ENCODE measurements at regions not wholly inside any gene's neighbourhood (a gene's known extent, or its start where the extent isn't known, plus 50 kb on each side); places are given as distances from the start of the nearest gene placed in this dataset.

GRCh38 chr6:53721766-53722165 is 56.2 kb upstream of the KLHL31 start (continued):
- TF ChIP-seq SRF (CRISPR knock-in tag; IDR thresholded peaks at IDR 0.05), result no peak
- TF ChIP-seq IFI16 (CRISPR knock-in tag; IDR thresholded peaks at IDR 0.05), result no peak
- no peak for TF ChIP-seq FOS (IDR thresholded peaks at IDR 0.05; ENCODE audit: extremely low read depth, insufficient read length)

GRCh38 chr6:53718597-53719460 is 53.3 kb upstream of the KLHL31 start:
- DNase-seq (ENCODE audit: extremely low read depth in 1 of 4, low spot score in 3 of 4) (peak; percentile 45 to 65 (median 50)), FAIRE-seq (peak; percentile 78), ATAC-seq (peak; percentile 83)
- in situ Hi-C loops (cut with MboI) (no loop called here), intact Hi-C loops (cut with micrococcal nuclease) (loop anchor here (2.0 kb wide), 1 partner anchor 238 kb away; no protein-coding TSS in a partner anchor)
- no peaks in the 10 kb centered on the region for H3K79me2 ChIP-seq (ENCODE audit: control insufficient read depth, insufficient read depth, low read length)
- H3K9ac ChIP-seq (ENCODE audit: insufficient read depth in 1 of 2, low read depth in 2 of 2, low read length in 2 of 2), result no peak overlapping the region
- ChIA-PET POLR2A (interaction anchor here (1.4 kb wide), 1 partner anchor 9 kb away, joined by 4 read pairs; no protein-coding TSS in a partner anchor), CTCF (ENCODE audit: low intra/inter-chr PET ratio) (no interaction called here)
- no peak overlapping the region for H2AFZ ChIP-seq (ENCODE audit: low read depth, low read length)
- H3K4me2 ChIP-seq (ENCODE audit: insufficient read depth, low read length), result no peak overlapping the region
- H3K4me1 ChIP-seq (replicated peaks in 1 of 2; ENCODE audit: control insufficient read depth in 2 of 2, insufficient read depth in 2 of 2, low read length in 2 of 2), result no peaks in the 10 kb centered on the region
- no peak overlapping the region for H3K4me3 ChIP-seq
- no peaks in the 10 kb centered on the region for H3K9me3 ChIP-seq (replicated peaks; ENCODE audit: control insufficient read depth, insufficient read depth, low read depth, low read length)
- no peaks in the 10 kb centered on the region for H3K9me1 ChIP-seq (ENCODE audit: control insufficient read depth, insufficient read depth, low read length)
- no peak overlapping the region for H3K27ac ChIP-seq (ENCODE audit: extremely low read depth, low read depth, low read length)
- H4K20me1 ChIP-seq (replicated peaks; ENCODE audit: control insufficient read depth, insufficient read depth, low read length), result no peaks in the 10 kb centered on the region
- no peaks in the 10 kb centered on the region for H3K36me3 ChIP-seq (ENCODE audit: control insufficient read depth, insufficient read depth, low read length)
- no TSS peak for BruUV-seq (replicated peaks)
- WGBS (ENCODE audit: insufficient coverage, low coverage, missing lambda C conversion rate), result 5% methylated on average over 9 of the region's 9 CpGs
- no peaks in the 10 kb centered on the region for H3K27me3 ChIP-seq (ENCODE audit: control insufficient read depth in 2 of 2, insufficient read depth in 2 of 2, low read length in 2 of 2)
- no peak for TF ChIP-seq BCOR (IDR thresholded peaks at IDR 0.05)
- TF ChIP-seq, protein P1, sequence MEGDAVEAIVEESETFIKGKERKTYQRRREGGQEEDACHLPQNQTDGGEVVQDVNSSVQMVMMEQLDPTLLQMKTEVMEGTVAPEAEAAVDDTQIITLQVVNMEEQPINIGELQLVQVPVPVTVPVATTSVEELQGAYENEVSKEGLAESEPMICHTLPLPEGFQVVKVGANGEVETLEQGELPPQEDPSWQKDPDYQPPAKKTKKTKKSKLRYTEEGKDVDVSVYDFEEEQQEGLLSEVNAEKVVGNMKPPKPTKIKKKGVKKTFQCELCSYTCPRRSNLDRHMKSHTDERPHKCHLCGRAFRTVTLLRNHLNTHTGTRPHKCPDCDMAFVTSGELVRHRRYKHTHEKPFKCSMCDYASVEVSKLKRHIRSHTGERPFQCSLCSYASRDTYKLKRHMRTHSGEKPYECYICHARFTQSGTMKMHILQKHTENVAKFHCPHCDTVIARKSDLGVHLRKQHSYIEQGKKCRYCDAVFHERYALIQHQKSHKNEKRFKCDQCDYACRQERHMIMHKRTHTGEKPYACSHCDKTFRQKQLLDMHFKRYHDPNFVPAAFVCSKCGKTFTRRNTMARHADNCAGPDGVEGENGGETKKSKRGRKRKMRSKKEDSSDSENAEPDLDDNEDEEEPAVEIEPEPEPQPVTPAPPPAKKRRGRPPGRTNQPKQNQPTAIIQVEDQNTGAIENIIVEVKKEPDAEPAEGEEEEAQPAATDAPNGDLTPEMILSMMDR (IDR thresholded peaks at IDR 0.05 in 2 of 3, conservative IDR thresholded peaks at IDR 0.05 in 1 of 3; ENCODE audit: insufficient read depth in 2 of 3, low read depth in 1 of 3, low read length in 3 of 3), result peak; percentile 62 to 74 (median 71)
- TF ChIP-seq PBX2 (CRISPR knock-in tag; IDR thresholded peaks at IDR 0.05; ENCODE audit: low read depth), result no peak
- no peak for TF ChIP-seq PBX2 (tag; conservative IDR thresholded peaks at IDR 0.05; ENCODE audit: low read depth)
- TF ChIP-seq, protein P2, sequence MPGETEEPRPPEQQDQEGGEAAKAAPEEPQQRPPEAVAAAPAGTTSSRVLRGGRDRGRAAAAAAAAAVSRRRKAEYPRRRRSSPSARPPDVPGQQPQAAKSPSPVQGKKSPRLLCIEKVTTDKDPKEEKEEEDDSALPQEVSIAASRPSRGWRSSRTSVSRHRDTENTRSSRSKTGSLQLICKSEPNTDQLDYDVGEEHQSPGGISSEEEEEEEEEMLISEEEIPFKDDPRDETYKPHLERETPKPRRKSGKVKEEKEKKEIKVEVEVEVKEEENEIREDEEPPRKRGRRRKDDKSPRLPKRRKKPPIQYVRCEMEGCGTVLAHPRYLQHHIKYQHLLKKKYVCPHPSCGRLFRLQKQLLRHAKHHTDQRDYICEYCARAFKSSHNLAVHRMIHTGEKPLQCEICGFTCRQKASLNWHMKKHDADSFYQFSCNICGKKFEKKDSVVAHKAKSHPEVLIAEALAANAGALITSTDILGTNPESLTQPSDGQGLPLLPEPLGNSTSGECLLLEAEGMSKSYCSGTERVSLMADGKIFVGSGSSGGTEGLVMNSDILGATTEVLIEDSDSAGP (CRISPR knock-in tag; IDR thresholded peaks at IDR 0.05), result no peak
- no peak for TF ChIP-seq ZNF778 (CRISPR knock-in tag; IDR thresholded peaks at IDR 0.05)
- no peak for TF ChIP-seq PHB2 (IDR thresholded peaks at IDR 0.05; ENCODE audit: low read depth)
- peak in 1 of 2 experiments; percentile 46; a peak in 2 of 4 replicates for TF ChIP-seq RAD21 (CRISPR knock-in tag; conservative IDR thresholded peaks at IDR 0.05 in 1 of 2, IDR thresholded peaks at IDR 0.05 in 1 of 2)

Measured in K562 (cell line).